ENCODE measurements at regions not wholly inside any gene's neighbourhood (a gene's known extent, or its start where the extent isn't known, plus 50 kb on each side); places are given as distances from the start of the nearest gene placed in this dataset.
A peak's percentile ranks its signal among the peaks of the same experiment; 100 is the strongest.

DNA sequence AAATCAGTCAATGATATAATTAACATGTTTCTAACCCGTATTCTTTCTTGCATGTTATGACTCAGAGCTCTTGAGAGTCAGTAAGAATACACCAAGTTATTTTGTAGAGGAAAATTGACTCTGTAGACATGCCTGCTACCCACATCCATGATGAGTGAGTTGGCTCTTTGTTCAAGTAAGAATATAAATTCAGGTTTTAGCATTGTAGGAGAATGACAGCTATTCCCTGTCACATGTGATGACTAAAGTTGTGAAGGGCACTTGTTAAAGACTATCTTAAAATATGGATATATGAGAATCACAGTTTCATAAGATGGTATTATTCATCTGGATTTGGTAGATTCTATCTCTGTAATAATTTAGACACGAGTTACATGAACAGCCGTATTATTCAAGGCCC lies 209.1 kb downstream of the CCDC59 start:
- DNase-seq: no peak

DNA sequence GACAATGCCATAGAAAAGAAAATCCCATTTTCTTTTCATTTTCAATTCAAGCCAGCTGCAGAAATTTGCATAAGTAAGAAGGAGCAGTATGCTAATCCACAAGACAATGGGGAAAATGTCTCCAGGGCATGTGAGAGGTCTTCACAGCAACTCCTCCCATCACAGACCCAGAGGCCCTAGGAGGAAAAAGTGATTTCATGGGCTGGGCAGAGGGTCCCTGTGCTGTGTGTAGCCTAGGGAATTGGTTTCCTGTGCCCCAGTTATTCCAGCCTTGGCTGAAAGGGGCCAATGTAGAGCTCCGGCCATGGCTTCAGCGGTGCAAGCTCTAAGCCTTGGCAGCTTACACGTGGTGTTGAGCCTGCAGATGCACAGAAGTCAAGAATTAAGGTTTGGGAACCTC lies 211.4 kb downstream of the CCDC59 start:
- DNase-seq: no peak

DNA sequence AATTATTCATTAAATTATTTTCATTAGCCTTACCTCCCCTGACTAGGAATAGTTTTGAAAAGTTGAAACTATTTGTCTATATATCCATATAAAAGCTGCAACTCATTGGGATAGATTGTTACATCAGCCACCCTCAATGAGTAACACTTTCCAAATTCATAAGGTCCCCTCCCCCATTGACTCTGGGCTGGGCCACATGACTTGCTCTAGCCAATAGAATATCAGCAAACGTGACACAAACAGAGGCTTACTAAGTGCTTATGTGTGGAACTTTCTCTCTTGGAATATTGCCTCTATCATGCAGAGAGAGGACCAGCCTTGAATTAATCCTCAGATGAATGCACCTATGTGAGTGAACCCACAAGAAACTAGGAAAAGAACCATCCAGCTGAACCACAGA lies 213.7 kb downstream of the CCDC59 start:
- no peak for DNase-seq

GRCh38 chr12:82132390-82132789 lies 225.8 kb downstream of the CCDC59 start:
- no peak for DNase-seq

DNA sequence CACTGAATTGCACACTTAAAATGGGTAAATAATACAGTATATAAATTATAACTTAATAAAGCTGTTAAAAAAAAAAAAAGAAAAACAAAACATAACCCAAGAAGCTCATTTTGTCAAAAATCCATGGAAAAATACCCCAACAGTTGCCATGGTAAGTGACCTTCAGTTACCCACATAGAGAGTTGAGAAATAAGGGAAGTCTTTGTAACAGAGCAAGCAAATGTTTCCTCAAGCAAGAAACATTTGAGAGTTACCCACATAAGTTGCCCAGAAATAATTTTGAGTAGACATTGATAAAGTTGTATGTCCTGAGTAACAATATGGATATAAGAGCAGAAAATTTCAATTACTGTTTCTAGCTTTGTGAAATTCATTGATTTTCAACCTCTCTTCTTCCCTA lies 227.4 kb downstream of the CCDC59 start:
- no peak for DNase-seq

DNA sequence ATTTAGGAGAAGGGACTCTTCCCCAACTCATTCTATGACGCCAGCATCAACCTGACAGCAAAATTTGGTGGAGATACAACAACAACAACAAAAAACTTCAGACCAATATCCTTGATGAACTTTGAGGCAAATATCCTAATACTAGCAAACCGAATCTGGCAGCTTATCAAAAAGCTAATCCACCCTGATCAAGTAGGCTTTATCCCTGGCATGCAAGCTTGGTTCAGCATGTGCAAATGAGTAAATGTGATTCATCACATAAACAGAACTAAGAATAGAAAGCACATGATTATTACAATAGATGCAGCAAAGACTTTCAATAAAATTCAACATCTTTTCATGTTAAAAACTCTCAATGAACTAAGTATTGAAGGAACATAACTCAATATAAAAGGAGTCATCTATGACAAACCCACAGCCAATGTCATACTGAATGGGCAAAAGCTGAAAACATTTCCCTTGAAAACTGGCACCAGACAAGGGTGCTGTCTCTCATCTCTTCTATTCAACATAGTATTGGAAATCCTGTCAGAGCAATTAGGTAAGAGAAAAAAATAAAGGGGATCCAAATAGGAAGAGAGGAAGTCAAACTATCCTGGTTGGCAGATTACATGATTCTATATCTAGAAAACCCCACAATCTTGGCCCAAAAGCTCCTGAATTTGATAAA lies 233.3 kb downstream of the CCDC59 start:
- DNase-seq: no peak

DNA sequence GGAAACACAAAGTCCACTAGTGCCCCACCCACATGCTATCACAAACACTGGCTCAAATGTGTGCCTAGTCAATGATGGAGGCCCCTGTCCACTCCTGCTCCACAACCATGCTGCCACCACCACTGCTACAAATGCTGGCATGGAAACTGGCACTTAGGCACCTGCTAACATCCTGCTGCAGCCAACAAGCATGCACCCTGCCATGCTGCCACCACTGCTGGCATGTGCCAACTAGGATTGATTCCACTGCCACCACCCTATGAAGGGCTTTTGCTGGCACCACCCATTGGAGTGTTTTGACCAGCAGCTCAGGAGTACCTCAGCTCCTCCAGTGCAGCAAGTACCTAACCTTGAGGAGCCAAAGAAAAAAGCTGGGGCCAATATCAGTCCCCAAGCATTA lies 236.6 kb downstream of the CCDC59 start:
- no peak for DNase-seq

- DNase-seq: no peak
Observed at GRCh38 chr12:82120901-82121300, 237.3 kb downstream of the CCDC59 start.

- DNase-seq: no peak
Observed at GRCh38 chr12:82109243-82109642, 248.9 kb downstream of the CCDC59 start.

DNA sequence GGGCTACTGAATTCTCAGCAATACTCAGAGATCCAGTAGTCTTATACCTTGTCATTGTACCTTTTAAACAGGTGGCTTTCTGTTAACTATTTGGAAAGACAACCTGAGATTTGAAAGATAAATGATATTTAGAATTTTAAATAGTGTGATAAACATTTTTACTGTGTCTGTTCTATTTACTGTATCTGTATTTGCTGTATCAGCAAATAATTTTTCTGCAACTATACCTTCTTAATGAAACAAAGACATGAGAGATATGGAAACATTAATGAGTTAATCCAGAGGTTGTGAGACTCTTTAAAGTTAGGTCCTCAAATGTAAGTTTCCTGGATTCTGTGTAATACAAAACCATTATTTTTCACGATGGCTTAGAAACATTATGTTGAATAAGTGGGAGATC lies 249.6 kb downstream of the CCDC59 start:
- DNase-seq: no peak

DNA sequence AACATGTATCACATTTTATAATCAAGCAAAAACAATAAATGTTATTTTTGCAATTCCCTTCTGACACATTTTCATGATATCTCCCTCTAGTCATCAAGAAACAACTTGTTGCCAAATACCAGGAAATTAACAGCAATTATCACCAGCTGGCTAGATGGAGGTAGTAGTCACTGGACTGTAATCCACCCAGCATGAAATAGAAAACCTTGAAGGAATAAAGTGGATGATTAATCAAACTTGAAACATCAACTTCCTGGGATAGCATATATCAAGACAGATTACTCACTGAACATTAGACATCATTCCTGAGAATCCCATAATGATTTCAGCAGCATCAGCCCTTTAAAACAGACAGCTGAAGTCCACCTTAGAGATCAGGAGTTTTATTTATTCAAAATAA lies 259.0 kb downstream of the CCDC59 start:
- no peak for DNase-seq

DNA sequence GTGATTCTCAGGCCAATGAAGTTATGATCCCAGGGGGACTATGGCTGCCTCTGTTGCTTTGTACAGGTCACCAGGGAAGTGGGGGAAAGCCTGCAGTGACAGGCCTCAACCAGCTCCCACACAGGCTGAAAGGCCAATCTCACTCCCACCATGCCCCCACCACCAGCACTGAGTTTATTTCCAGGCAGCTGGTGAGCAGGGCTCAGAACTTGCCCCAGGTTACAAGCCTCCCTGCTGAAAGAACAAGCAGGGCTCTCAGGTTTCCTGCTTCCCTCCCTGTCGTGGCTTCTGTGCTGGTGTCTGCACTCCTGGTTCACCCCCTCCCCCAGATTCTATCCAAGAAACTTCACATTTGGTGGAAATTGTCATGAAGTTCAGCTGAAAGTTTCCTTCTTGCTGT lies 260.3 kb downstream of the CCDC59 start:
- DNase-seq: no peak

GRCh38 chr12:82097438-82097837 lies 260.7 kb downstream of the CCDC59 start:
- no peak for DNase-seq

DNA sequence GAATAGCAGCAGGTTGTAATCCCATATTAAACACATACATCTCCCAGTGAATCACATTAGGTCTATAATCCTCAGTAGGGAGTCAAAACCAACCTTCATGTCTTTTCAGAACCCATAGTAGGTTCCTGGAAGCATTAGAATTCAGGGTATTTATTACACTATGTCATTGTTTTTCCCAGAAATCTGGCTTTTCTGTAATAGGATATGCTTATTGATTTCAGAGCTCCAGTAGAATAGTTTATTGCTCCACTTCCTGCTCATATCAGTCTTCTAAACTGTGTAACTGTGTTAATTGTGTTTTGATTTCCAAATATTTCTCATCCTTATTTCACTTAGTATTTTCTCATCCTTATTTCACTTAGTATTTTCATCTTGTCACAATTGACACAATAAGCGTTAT lies 268.0 kb downstream of the CCDC59 start:
- DNase-seq: no peak

- no peak for DNase-seq
Observed at GRCh38 chr12:82089369-82090121, 268.6 kb downstream of the CCDC59 start.

- DNase-seq: no peak
Observed at GRCh38 chr12:82082501-82082900, 275.7 kb downstream of the CCDC59 start.

GRCh38 chr12:82069931-82070514 lies 288.2 kb downstream of the CCDC59 start:
- DNase-seq: no peak

- no peak for DNase-seq
Observed at GRCh38 chr12:82058197-82058596, 299.0 kb upstream of the PPFIA2 start.

DNA sequence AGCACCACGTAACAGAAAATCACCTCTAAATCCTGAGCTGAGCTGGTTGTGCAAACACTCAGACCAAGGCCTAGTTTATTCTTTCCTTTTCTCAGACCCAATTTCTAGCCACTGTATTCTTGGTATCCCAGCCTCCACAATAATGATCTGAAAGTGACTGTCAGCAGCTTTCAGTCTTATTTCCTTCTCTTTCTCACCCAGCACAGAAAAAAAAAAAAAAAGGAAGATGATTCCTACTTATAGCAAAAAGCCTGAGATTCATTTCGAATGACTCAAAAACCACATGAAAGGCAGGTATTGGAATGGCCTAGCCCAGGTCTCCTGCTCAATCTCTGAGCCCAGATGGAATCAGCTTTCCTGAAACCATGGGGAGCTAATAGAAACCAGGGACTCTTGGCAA lies 298.6 kb upstream of the PPFIA2 start:
- no peak for DNase-seq

DNA sequence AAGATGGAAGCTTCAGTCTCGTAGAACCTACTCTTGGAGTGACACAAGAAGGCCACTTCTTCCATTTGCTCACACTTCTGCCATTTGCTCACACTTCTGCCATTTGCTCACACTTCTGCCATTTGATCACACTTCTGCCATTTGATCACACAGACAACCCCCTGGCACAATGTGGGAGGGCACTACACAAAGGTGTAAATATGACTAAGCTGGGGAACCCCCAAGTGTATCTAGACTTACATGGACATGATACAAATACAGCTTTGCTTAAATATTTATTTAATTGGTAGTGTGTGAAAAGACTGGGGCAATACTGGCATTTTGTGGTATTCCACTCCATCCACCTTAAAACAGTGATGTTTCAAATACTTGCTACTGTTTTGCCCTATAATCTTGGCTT lies 296.2 kb upstream of the PPFIA2 start:
- no peak for DNase-seq

DNA sequence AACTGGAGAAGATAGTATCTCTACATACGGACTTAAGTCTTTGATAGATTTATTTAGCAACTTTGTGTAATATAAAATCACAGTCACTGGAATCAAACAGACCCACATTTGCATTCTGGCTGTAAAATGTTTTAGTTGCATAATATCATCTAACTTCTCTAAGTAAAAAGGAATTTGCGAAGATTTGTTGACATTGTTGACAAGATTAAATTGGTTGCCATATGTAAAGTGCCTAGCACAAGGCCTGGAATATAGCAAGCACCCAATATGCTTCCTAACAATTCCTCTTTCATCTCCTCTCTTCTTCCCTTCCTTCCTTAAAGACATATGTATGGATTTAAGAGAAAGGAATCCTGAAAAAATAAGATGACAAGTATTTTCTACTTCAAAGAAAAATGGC lies 295.4 kb upstream of the PPFIA2 start:
- DNase-seq: no peak

DNA sequence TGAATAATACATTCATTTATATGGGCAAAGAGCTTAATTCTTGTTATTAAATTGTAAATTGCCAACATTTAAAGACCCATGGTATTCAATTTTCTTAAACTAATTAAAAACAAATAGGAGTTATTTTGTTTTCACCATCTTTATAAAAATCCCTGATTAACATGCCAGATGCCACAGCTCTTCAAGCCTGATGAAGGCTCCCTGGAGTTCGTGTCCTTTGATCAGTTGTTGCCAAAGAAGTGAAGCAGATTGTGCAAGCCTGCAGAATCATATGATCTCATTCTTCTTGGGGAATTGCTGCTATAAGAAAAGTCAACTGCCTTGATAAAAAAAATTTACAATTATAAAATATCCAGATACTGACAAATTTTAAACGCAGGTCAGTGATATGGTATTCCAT lies 288.3 kb upstream of the PPFIA2 start:
- DNase-seq: peak; percentile 18 to 32

DNA sequence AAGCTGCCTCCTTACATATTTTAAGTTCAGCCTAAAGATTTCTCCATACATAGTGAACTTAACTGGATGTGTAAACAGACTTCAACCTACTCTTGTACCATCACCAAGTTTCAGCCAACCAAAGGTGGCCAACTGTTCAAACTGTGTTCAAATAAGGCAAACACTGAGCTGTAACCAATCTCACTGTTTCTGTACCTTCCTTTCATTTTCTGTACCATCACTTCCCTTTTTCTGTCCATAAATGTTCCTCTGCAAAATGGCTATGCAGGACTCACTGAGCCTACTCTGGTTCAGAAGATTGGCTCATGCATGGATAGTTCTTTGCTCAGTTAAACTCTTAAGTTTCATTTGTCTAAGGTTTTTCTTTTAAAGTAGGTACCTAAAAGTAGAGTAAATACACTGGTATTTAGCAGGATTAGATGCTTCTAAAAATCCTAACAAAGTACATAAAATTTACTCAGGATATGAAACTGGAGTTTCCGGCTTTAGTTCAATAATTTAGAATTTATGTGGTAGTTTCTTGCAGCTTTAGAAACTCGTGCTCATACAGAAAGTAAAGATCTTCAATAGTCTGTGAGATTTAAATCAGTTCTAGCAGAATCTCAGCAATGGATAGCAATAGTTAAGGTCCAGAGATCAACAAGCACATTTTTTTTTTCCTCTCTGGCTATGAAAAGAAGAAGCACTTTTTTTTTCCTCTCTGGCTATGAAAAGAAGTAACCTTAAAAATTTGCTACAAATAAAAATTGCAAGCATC lies 282.0 kb upstream of the PPFIA2 start:
- peak; percentile 6 to 19 for DNase-seq

- no peak for DNase-seq
Observed at GRCh38 chr12:82034769-82035168, 275.6 kb upstream of the PPFIA2 start.

All from inflammatory macrophage treated with lipopolysaccharide for 1 hour (primary cell).